Transverse colon (tissue), 4 donors: ENCODE measurements at regions not wholly inside any gene's neighbourhood (a gene's known extent, or its start where the extent isn't known, plus 50 kb on each side); places are given as distances from the start of the nearest gene placed in this dataset.

Experiments
- DNase-seq: peaks from one replicate; pipeline ENCODE4 v3.0.0-alpha.2; 2019
- H3K27ac ChIP-seq, 4 donors: fragments of 200-600 bp; sonication (generic); 2 replicates each; pipeline ENCODE4 v1.5.1; 2016 to 2018; ENCODE audit warnings: inconsistent platforms in 4 of 4
- H3K27me3 ChIP-seq: fragments of 200-600 bp; sonication (generic); 2 replicates; pipeline ENCODE4 v1.5.1; 2017; ENCODE audit warnings: inconsistent platforms
- H3K36me3 ChIP-seq, 4 donors: fragments of 200-600 bp; sonication (generic); 2 replicates each; pipeline ENCODE4 v1.5.1; 2017 to 2019; ENCODE audit warnings: inconsistent platforms in 4 of 4
- H3K4me1 ChIP-seq, 4 donors: fragments of 200-600 bp; sonication (generic); 2 replicates each; pipeline ENCODE4 v1.5.1; 2017 to 2020; ENCODE audit warnings: inconsistent platforms in 4 of 4
- H3K4me3 ChIP-seq, 4 donors: fragments of 200-600 bp; sonication (generic); 1 replicate in 1 of 4; 2 replicates in 3 of 4; pipeline versions ENCODE4 v1.5.1 to v1.6.1; 2017 to 2019; ENCODE audit warnings: inconsistent platforms in 4 of 4
- H3K9me3 ChIP-seq, 2 donors: fragments of 200-600 bp; sonication (generic); 2 replicates each; pipeline ENCODE4 v1.5.1; 2017 to 2019; ENCODE audit warnings: inconsistent platforms in 2 of 2
- EP300 ChIP-seq: sonication (generic); formaldehyde crosslinking; IDR thresholded peaks from one replicate; pipeline ENCODE4 v1.6.1; 2017; ENCODE audit warnings: antibody characterized with exemption, low read depth
- POLR2A ChIP-seq: fragments of 450-650 bp; IDR thresholded peaks from one replicate; pipeline ENCODE4 v1.6.1; 2016; ENCODE audit warnings: antibody characterized with exemption, mild to moderate bottlenecking, moderate library complexity
- POLR2AphosphoS5 ChIP-seq, 3 donors: sonication (generic); formaldehyde crosslinking; IDR thresholded peaks; one replicate each; pipeline ENCODE4 v1.6.1; 2016; ENCODE audit warnings: antibody characterized with exemption in 3 of 3
- WGBS, 2 donors: methylation state at CpG; one replicate each; pipeline ENCODE4 v1.1.5; 2018; ENCODE audit warnings: low coverage in 1 of 2; 5-methylcytosine and 5-hydroxymethylcytosine counted together
- in situ Hi-C, 4 donors: fragments of 200-750 bp; cut with MboI; loops; one replicate each; pipeline versions ENCODE4 v1.15.0 to v1.15.1; 2017; ENCODE audit warnings: low sequenced_read_pairs in 3 of 4, low pct_ligation_motif_present in 1 of 4, low pct_unique_long_range_greater_than_20kb in 1 of 4
- intact Hi-C: fragments of 100-400 bp; cut with DNase I; formaldehyde crosslinking; loops from one replicate; pipeline ENCODE4 v1.15.1; 2023; ENCODE audit warnings: low total_unique reads
- TF ChIP-seq, protein P1 (sequence below), 5 experiments: fragments of 200-600 bp in 3 of 5; fragments of 450-650 bp in 2 of 5; sonication (generic) in 3 of 5; IDR thresholded peaks; 1 replicate in 2 of 5; 2 replicates in 3 of 5; pipeline ENCODE4 v1.5.1; 2016 to 2017; ENCODE audit warnings: antibody characterized with exemption in 5 of 5, inconsistent platforms in 3 of 5, mild to moderate bottlenecking in 2 of 5, moderate library complexity in 1 of 5

DNA sequence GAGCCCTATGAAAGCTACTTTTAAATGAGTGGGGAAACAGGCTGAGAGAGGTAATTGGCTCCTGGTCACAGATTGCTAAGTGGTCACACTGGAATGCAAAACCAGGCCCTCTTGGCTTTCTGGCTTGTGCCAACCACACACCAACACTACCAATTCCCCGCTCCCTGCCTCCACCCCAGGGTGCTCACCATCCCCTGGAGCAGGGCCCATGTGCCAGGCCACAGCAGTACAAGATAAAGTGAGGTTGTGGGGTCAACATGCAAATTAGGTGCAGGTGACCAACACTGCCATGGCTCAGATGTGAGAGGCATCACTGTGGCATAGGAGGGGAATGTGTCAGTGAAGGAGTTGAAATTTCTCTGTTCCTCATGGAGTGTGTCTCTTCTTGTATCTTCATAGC is 312.5 kb downstream of the MYCN start:
- Histone ChIP-seq H3K36me3 (no peaks in the 10 kb centered on the region), H3K4me1 (no peaks in the 10 kb centered on the region), H3K4me3 (no peak overlapping the region), H3K27ac (no peak overlapping the region), H3K9me3 (no peaks in the 10 kb centered on the region), H3K27me3 (no peaks in the 10 kb centered on the region)
- WGBS, 2 donors = 85% methylated on average over 1 of the region's 1 CpG; no CpG with 5 or more reads in 1 of the 2 donors
- intact Hi-C loops (no loop called here), in situ Hi-C loops (no loop called here)
- no peak for DNase-seq
- TF ChIP-seq, protein P1, sequence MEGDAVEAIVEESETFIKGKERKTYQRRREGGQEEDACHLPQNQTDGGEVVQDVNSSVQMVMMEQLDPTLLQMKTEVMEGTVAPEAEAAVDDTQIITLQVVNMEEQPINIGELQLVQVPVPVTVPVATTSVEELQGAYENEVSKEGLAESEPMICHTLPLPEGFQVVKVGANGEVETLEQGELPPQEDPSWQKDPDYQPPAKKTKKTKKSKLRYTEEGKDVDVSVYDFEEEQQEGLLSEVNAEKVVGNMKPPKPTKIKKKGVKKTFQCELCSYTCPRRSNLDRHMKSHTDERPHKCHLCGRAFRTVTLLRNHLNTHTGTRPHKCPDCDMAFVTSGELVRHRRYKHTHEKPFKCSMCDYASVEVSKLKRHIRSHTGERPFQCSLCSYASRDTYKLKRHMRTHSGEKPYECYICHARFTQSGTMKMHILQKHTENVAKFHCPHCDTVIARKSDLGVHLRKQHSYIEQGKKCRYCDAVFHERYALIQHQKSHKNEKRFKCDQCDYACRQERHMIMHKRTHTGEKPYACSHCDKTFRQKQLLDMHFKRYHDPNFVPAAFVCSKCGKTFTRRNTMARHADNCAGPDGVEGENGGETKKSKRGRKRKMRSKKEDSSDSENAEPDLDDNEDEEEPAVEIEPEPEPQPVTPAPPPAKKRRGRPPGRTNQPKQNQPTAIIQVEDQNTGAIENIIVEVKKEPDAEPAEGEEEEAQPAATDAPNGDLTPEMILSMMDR (IDR thresholded peaks at IDR 0.05) = no peak
- TF ChIP-seq EP300 = no peak
- TF ChIP-seq POLR2AphosphoS5 (IDR thresholded peaks at IDR 0.05) = no peak
- TF ChIP-seq POLR2A = no peak

DNA sequence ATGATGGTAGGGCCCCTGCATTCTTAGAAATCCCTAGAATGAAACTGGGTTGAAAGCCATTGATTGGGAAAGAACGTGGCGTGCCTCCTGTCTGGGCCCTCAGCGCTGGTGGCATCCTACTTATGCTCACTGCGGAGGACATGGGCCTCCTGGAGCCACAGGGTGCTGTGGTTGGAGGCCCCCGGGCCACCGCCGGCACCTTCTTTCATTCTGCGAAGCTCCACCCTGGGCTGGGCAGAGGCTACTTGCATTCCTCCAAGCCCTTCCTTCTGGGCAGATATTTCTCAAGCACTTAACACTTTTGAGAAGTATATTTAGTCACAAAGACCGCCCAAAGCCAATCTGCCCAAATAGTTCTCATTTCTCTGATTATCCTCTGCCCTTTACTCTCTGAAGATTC is 311.9 kb downstream of the MYCN start:
- no peaks in the 10 kb centered on the region for H3K27me3 ChIP-seq
- no peaks in the 10 kb centered on the region for H3K4me1 ChIP-seq
- H3K9me3 ChIP-seq = no peaks in the 10 kb centered on the region
- 95 to 100% methylated on average over 1 to 9 of the region's 9 CpGs for WGBS, 2 donors
- no peak for TF ChIP-seq POLR2A
- TF ChIP-seq POLR2AphosphoS5 (IDR thresholded peaks at IDR 0.05) = no peak
- TF ChIP-seq, protein P1 (IDR thresholded peaks at IDR 0.05) = no peak
- no peak for TF ChIP-seq EP300
- no peak overlapping the region for H3K4me3 ChIP-seq
- DNase-seq = no peak
- intact Hi-C loops (no loop called here), in situ Hi-C loops (no loop called here)
- no peaks in the 10 kb centered on the region for H3K36me3 ChIP-seq
- no peak overlapping the region for H3K27ac ChIP-seq

DNA sequence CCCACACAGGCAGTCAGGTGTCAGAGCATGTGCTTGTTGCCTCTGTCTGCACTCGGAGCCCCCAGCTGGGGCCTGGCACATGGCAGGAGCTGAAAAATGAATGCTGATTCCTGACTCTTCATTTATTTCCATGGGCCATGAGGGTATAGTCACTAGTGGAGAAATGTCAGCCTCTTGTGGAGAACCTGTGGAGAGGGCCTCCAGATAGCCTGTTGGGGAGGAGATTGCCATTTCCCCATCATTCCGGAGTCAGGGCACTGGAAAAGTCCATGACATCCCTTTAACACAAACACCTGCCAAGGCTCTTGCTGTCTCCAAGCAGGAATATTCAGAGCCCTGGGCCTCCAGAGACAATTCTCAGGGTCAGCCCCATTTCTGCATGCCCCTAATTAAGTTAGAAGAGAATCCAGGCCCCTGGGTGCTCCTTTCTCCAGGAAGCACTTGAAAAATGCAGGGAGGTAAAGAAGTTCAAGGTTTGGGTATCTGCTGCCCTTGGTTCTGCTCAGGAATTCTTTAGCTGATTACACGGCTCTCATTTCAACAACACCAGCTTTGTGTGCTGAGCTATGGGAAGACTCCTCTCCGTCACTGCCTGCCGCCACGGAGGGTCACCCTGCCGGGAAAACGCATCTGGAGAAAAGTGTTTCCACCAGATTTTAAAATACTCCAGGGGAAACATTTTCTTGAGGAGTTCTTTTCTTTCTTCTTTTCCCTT is 311.3 kb downstream of the MYCN start:
- no peaks in the 10 kb centered on the region for H3K27me3 ChIP-seq
- in situ Hi-C loops = no loop called here
- DNase-seq = no peak
- 86 to 100% methylated on average over 2 to 8 of the region's 8 CpGs for WGBS, 2 donors
- H3K27ac ChIP-seq = no peak overlapping the region
- no peaks in the 10 kb centered on the region for H3K9me3 ChIP-seq
- TF ChIP-seq POLR2A (no peak), POLR2AphosphoS5 (IDR thresholded peaks at IDR 0.05) (no peak), EP300 (no peak)
- TF ChIP-seq, protein P1 (IDR thresholded peaks at IDR 0.05) = no peak
- H3K4me1 ChIP-seq = no peaks in the 10 kb centered on the region
- intact Hi-C loops = no loop called here
- no peak overlapping the region for H3K4me3 ChIP-seq
- H3K36me3 ChIP-seq = no peaks in the 10 kb centered on the region

DNA sequence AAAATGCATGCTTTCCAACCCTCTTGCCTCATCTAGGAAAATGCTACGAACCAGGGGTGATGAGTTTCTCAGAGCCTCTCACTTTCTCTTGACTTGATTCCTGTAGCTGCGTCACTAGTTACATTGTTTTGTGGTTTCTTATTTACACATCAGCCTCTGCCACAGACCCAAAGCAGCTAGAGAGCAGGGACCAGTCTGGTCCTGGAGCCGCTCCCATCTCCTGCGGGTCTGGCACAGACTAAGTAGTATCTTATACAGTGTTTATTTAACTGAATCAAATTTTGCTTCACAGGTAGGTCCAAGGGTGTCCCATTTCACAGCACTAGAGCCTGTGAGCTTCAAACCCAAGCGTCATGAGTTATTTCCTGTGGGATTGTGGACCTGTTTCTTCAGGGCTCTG is 310.5 kb downstream of the MYCN start:
- no peak for TF ChIP-seq POLR2A
- TF ChIP-seq EP300 = no peak
- no peak for TF ChIP-seq POLR2AphosphoS5 (IDR thresholded peaks at IDR 0.05)
- TF ChIP-seq, protein P1 (IDR thresholded peaks at IDR 0.05) = no peak
- Histone ChIP-seq H3K9me3 (no peaks in the 10 kb centered on the region), H3K27me3 (no peaks in the 10 kb centered on the region), H3K36me3 (no peaks in the 10 kb centered on the region), H3K4me3 (no peak overlapping the region), H3K27ac (no peak overlapping the region), H3K4me1 (no peaks in the 10 kb centered on the region)
- no peak for DNase-seq
- in situ Hi-C loops (no loop called here), intact Hi-C loops (no loop called here)
- WGBS, 2 donors = 78 to 86% methylated on average over 3 to 5 of the region's 5 CpGs
